HG02571 (cell line): ENCODE measurements at regions not wholly inside any gene's neighbourhood (a gene's known extent, or its start where the extent isn't known, plus 50 kb on each side); places are given as distances from the start of the nearest gene placed in this dataset.
"Not testable (repeated sequence)": the region's sequence is repeated elsewhere in the genome, so short reads cannot be mapped to it uniquely, and the experiment has no call there.

Experiments used
- ATAC-seq: cut with Tn5 transposase; IDR thresholded peaks from one replicate; pipeline ENCODE4 v1.9.1; 2021; ENCODE audit warnings: mild to moderate bottlenecking, moderate library complexity; ENCODE audit not compliant: unreplicated experiment

- no peak for ATAC-seq
Measured at GRCh38 chr2:173544641-173545363, 190.1 kb downstream of the CDCA7 start.

GRCh38 chr2:173545364-173545763, 190.7 kb downstream of the CDCA7 start:
- no peak for ATAC-seq

DNA sequence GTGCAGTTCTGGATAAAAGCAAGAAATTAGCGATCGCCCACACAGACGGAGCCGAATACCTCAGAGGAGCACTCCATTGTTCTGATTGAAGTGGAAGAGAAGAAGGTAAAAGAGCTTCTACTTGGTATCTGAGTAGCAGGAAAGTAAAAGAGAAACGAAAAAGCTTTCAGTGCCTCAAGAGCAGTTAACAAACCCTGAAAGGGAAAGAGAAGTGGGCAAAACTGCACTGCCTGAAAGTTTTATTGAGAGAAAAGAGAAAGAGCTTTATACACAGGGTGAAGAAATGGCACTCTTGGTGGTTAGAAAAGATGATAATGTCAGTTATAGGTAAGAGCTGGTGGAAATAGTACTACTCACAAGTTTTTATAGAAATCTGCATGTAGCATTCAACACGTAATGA, 192.8 kb downstream of the CDCA7 start:
- no peak for ATAC-seq

GRCh38 chr2:173550143-173550542, 195.5 kb downstream of the CDCA7 start:
- ATAC-seq, result no peak

DNA sequence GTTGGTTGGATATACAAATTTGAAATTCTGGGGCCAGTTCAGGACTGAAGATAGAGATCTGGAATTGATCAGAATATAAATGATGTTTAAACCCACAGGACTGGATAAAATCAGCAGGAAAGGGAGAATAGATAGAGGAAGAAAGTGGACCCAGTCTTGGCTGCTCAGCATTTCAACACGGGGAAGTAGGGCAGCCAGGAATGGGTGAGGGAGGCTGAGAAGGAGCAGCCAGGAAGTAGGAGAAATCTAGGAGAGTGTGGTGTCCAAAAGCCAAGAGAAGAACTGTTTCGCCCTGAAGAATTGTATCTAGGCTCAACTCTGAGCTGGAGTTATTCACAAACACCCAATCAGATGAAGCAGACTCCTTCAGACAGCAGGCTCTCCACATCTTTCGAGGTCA, 197.9 kb downstream of the CDCA7 start:
- no peak for ATAC-seq

- ATAC-seq, result no peak
Measured at GRCh38 chr2:173553593-173553992, 198.9 kb downstream of the CDCA7 start.

DNA sequence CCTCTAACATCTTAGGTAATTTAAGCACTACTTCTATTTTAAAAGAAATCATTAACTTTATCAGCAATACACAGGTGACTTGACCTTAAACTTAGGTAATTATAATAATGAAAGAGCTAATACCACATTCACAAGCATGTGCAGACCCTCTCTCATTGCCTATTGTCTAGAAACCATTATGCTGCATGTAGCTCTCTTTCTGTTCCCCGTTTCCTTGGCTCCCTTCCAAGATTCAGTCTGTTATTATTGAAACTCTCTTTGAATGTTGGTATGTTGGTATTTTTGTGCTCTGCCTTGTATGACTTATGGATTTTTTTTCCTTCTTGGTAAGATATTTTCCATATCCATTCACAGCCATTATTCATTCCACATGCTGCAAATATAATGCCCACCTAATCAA, 201.2 kb downstream of the CDCA7 start:
- no peak for ATAC-seq

DNA sequence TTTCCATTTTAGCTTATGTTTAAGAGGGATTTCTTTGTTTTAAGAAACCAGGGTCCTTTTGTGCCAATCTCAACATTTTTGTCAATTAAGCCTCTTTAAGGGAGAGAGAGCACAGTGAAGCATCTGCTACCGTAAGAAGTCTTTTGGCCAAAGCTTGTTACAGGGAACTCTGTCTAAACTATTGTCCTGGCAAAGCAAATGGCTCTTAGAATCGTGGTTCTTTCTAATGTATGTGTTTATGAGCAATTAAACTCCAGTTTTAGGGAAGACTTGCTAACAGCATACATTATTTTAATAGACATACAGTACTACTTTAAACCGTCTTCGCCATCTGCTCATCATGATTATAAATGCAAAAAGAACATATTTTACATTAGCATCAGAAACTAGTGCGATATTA, 202.1 kb downstream of the CDCA7 start:
- no peak for ATAC-seq

GRCh38 chr2:173557497-173557896, 202.8 kb downstream of the CDCA7 start:
- ATAC-seq, result no peak

- no peak for ATAC-seq
Measured at GRCh38 chr2:173567493-173567892, 212.8 kb downstream of the CDCA7 start.

- ATAC-seq, result no peak
Measured at GRCh38 chr2:173568054-173568453, 213.4 kb downstream of the CDCA7 start.

DNA sequence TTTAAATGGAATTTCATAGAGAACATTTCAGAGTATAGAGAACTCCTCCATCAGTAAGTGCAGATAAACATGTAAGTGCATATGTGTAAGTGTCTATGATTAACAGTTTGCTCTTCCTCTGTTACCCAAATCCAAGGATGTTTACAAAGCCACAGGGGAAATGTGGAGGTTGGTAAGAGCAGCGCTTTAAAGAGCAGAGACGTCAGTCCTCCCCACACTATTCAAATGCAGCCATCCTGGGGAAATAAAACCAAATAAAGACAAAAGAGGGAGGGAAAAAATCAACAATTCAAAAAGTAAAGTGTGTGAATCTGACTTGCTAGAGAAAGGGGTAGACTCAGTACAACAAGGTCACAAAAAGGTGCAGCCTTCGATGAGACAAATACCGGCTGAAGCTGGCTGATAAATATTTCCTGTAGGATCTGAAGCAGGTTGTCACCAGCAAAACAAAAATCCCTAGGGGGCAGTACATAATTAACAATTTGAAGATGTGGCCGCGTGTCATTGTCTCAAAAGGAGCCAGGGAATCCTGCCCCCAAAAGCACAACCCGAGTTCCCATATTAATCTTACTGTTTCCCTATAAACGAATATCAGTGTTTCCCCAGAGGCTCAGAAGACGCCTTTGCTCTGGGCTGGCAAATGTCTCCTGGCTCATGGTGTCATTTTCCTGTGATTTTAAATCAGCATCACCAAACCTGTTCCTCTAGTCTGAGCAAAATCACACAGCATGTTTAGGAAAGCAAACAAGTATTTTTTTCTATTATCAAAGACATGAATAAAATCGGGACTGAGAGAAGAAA, 216.5 kb downstream of the CDCA7 start:
- no peak for ATAC-seq

- ATAC-seq, result no peak
Measured at GRCh38 chr2:173571887-173572680, 217.4 kb downstream of the CDCA7 start.

GRCh38 chr2:173572848-173573247, 218.2 kb downstream of the CDCA7 start:
- no peak for ATAC-seq

GRCh38 chr2:173573782-173574181, 219.1 kb downstream of the CDCA7 start:
- not testable (repeated sequence) for ATAC-seq

DNA sequence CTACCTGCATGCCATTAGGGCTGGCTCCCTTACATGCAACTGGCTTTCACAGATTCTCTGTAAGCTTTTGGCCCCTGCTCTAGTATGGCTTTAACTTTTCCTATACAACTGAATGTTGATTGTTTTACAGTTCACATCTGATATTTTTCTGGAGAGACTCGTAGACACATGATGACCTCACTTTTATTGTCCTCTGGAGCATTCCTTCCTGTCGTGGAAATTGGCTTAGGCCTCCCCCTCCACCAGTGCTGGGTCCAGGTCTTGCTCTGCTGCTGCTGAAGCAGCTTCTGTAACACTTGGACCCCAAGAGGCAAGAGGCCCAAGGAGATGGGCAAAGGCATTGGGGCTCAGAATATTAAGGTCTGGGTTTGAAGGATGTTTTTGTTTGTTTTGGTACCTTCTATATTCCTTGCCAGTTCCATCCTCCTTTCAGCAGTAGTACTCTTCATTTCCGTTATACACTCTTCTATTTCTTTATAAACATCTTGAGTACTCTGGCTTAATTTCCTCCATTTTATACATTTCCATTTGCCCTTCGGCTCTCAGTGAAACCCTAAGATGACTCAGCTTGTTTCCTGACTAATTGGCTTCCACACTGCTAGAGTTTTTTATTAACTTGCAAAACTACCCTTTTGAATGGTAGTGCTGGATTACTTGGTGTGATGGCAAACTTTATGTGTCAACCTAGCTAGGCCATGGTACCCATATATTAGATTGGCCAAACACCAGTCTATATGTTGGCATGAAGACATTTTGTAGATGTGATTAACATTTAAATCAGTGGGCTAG, 219.8 kb downstream of the CDCA7 start:
- no peak for ATAC-seq

GRCh38 chr2:173578404-173579107, 223.9 kb downstream of the CDCA7 start:
- ATAC-seq, result no peak

- ATAC-seq, result no peak
Measured at GRCh38 chr2:173580351-173580750, 225.7 kb downstream of the CDCA7 start.

DNA sequence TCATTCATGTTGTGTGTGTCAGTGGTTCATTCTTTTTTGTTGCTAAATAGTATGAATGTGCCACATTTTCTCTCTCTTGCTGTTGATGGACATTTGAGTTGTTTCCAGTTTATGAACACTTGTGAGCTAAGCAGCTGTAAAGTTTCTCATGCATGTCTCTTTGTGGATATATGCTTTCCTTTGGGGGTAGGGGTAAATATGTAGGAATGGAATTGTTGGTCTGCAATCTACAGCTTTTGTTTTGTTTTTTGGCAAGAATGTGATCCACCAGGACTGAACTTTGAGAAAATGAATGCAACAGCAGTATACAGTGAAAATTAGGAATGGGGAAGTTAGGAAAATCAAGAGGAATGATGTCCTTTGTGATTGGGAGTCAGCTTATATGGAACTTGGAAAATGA, 226.3 kb downstream of the CDCA7 start:
- no peak for ATAC-seq

DNA sequence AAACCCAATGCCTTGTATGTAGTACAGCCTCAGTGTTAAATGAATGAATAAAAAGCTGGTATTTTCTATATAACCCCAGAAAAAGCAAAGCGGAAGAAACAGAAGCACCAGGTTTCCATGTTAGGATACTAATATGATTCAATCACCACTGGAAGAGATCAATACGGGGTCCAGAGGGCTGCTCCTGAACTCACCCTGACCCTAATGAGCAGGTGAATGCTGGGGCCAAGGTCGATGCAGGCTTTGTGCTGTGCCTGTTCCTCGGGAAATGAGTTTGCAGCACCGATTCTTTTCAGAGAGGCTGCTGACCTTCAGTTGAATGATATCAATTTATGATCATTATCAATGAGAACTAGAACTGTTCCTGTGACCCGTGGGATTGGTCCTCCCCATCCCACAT, 228.5 kb downstream of the CDCA7 start:
- ATAC-seq, result no peak
